Hepatocyte (in vitro differentiated cells): ENCODE measurements at regions not wholly inside any gene's neighbourhood (a gene's known extent, or its start where the extent isn't known, plus 50 kb on each side); places are given as distances from the start of the nearest gene placed in this dataset.

Source experiments
- DNase-seq: peaks from one replicate; pipeline ENCODE4 v3.0.0-alpha.2; 2016; ENCODE audit warnings: low spot score
- H2AFZ ChIP-seq: fragments of 200-600 bp; sonication (generic); 2 replicates; pipeline ENCODE4 v1.6.0; 2016; ENCODE audit warnings: antibody characterized with exemption, mild to moderate bottlenecking
- H3K27ac ChIP-seq: fragments of 200-600 bp; sonication (generic); 2 replicates; pipeline ENCODE4 v1.5.1; 2016; ENCODE audit warnings: mild to moderate bottlenecking
- H3K27me3 ChIP-seq: fragments of 200-600 bp; sonication (generic); 2 replicates; pipeline ENCODE4 v1.6.1; 2016
- H3K36me3 ChIP-seq: fragments of 200-600 bp; sonication (generic); replicated peaks from 2 replicates; pipeline ENCODE4 v1.5.1; 2016; ENCODE audit warnings: low read depth; ENCODE audit not compliant: insufficient read depth
- H3K4me1 ChIP-seq: fragments of 200-600 bp; sonication (generic); 2 replicates; pipeline ENCODE4 v1.5.1; 2016; ENCODE audit warnings: mild to moderate bottlenecking, moderate library complexity; ENCODE audit not compliant: insufficient read depth
- H3K4me2 ChIP-seq: fragments of 200-600 bp; sonication (generic); 2 replicates; pipeline ENCODE4 v1.6.0; 2016
- H3K4me3 ChIP-seq: fragments of 200-600 bp; sonication (generic); 2 replicates; pipeline ENCODE4 v1.5.1; 2016; ENCODE audit warnings: mild to moderate bottlenecking
- H3K79me2 ChIP-seq: fragments of 200-600 bp; sonication (generic); 2 replicates; pipeline ENCODE4 v1.6.0; 2017; ENCODE audit warnings: mild to moderate bottlenecking
- H3K9me2 ChIP-seq: fragments of 200-600 bp; sonication (generic); replicated peaks from 2 replicates; pipeline ENCODE4 v1.6.0; 2017; ENCODE audit warnings: mild to moderate bottlenecking; ENCODE audit not compliant: insufficient read depth
- H3K9me3 ChIP-seq: fragments of 200-600 bp; sonication (generic); 2 replicates; pipeline ENCODE4 v1.5.1; 2016; ENCODE audit warnings: low read depth, mild to moderate bottlenecking
- H4K20me1 ChIP-seq: fragments of 200-600 bp; sonication (generic); 2 replicates; pipeline ENCODE4 v1.6.0; 2016; ENCODE audit warnings: mild to moderate bottlenecking; ENCODE audit not compliant: insufficient read depth, poor library complexity, severe bottlenecking
- CTCF ChIP-seq: fragments of 200-600 bp; sonication (generic); IDR thresholded peaks from 2 replicates; pipeline ENCODE4 v1.5.1; 2016; ENCODE audit warnings: antibody characterized with exemption, mild to moderate bottlenecking; ENCODE audit not compliant: poor library complexity
- EZH2 ChIP-seq: fragments of 200-600 bp; sonication (generic); IDR thresholded peaks from 2 replicates; pipeline ENCODE4 v1.6.1; 2016; ENCODE audit warnings: antibody characterized with exemption, mild to moderate bottlenecking, borderline replicate concordance
- EZH2phosphoT487 ChIP-seq: fragments of 200-600 bp; sonication (generic); IDR thresholded peaks from one replicate; pipeline ENCODE4 v1.6.1; 2018; ENCODE audit warnings: antibody characterized with exemption, mild to moderate bottlenecking, low read depth, moderate library complexity; ENCODE audit not compliant: unreplicated experiment, severe bottlenecking
- WGBS: methylation state at CpG from one replicate; pipeline ENCODE4 v1.1.6; 2016; ENCODE audit warnings: low lambda C conversion rate; ENCODE audit errors: missing lambda C conversion rate; 5-methylcytosine and 5-hydroxymethylcytosine counted together

DNA sequence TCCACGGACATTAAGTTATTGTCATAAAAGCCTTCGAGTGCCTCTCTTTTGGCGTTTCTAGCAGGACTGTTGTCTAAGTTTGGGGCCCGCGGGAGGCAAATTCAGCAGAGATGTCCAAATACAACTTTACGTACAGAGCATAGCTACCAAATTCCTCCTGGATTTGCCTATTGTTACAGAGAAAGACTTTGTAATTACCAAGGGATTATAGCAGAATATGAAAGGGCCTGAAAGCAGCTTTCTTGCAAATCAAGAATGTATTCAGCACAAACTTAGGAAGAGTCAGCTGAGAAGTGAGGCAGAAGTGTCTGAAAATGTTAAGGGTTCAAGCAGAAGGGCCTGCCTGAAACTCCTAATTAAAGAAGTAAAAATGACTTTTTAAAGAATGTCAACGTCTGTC lies 1053.5 kb upstream of the TENM3 start:
- no peaks in the 10 kb centered on the region for H3K4me1 ChIP-seq
- no peak overlapping the region for H3K4me2 ChIP-seq
- no peak overlapping the region for H3K4me3 ChIP-seq
- no peak overlapping the region for H3K27ac ChIP-seq
- H3K79me2 ChIP-seq: no peaks in the 10 kb centered on the region
- DNase-seq: no peak
- TF ChIP-seq CTCF (no peak), EZH2 (no peak), EZH2phosphoT487 (no peak)
- no peaks in the 10 kb centered on the region for H3K9me3 ChIP-seq
- no peak overlapping the region for H2AFZ ChIP-seq
- no peaks in the 10 kb centered on the region for H3K36me3 ChIP-seq
- H3K9me2 ChIP-seq: no peaks in the 10 kb centered on the region
- WGBS: 66% methylated on average over 7 of the region's 7 CpGs
- H4K20me1 ChIP-seq: no peaks in the 10 kb centered on the region
- H3K27me3 ChIP-seq: no peaks in the 10 kb centered on the region

GRCh38 chr4:181193131-181193930 lies 1049.9 kb upstream of the TENM3 start:
- Histone ChIP-seq H3K27ac (no peak overlapping the region), H2AFZ (no peak overlapping the region), H4K20me1 (no peaks in the 10 kb centered on the region), H3K79me2 (no peaks in the 10 kb centered on the region), H3K36me3 (no peaks in the 10 kb centered on the region), H3K27me3 (no peaks in the 10 kb centered on the region), H3K4me2 (no peak overlapping the region), H3K4me3 (no peak overlapping the region), H3K4me1 (no peaks in the 10 kb centered on the region), H3K9me3 (no peaks in the 10 kb centered on the region), H3K9me2 (no peaks in the 10 kb centered on the region)
- no peak for DNase-seq
- no peak for TF ChIP-seq EZH2
- no peak for TF ChIP-seq CTCF
- TF ChIP-seq EZH2phosphoT487: no peak
- WGBS: 81% methylated on average over 6 of the region's 6 CpGs

GRCh38 chr4:181194096-181194495 lies 1049.1 kb upstream of the TENM3 start:
- H3K79me2 ChIP-seq: no peaks in the 10 kb centered on the region

More at GRCh38 chr4:181194096-181194495, 1049.1 kb upstream of the TENM3 start:
- TF ChIP-seq CTCF (no peak), EZH2phosphoT487 (no peak), EZH2 (no peak)
- no peak for DNase-seq
- 91% methylated on average over 5 of the region's 5 CpGs for WGBS
- Histone ChIP-seq H3K9me2 (no peaks in the 10 kb centered on the region), H3K27ac (no peak overlapping the region), H3K27me3 (no peaks in the 10 kb centered on the region), H3K4me1 (no peaks in the 10 kb centered on the region), H2AFZ (no peak overlapping the region), H3K9me3 (no peaks in the 10 kb centered on the region), H3K36me3 (no peaks in the 10 kb centered on the region), H3K4me3 (no peak overlapping the region), H4K20me1 (no peaks in the 10 kb centered on the region), H3K4me2 (no peak overlapping the region)
